ENCODE measurements at regions not wholly inside any gene's neighbourhood (a gene's known extent, or its start where the extent isn't known, plus 50 kb on each side); places are given as distances from the start of the nearest gene placed in this dataset.

GRCh38 chr16:62272035-62272434 is 235.8 kb upstream of the CDH8 start:
- TF ChIP-seq CTCF (IDR thresholded peaks at IDR 0.05) (no peak), EP300 (IDR thresholded peaks at IDR 0.05; ENCODE audit: low read depth) (no peak)

All from transverse colon (tissue), 3 donors.